ENCODE measurements at regions not wholly inside any gene's neighbourhood (a gene's known extent, or its start where the extent isn't known, plus 50 kb on each side); places are given as distances from the start of the nearest gene placed in this dataset.
"Not testable (repeated sequence)": the region's sequence is repeated elsewhere in the genome, so short reads cannot be mapped to it uniquely, and the experiment has no call there.

GRCh38 chr7:65216469-65216868 lies 157.2 kb upstream of the ZNF92 start:
- Histone ChIP-seq H3K4me1 (ENCODE audit: insufficient read depth, low read length, severe bottlenecking) (peaks cover 7% of the 10 kb centered on the region), H2AFZ (ENCODE audit: low read length) (no peak overlapping the region), H3K4me3 (ENCODE audit: low read depth, low read length, poor library complexity, severe bottlenecking) (no peak overlapping the region), H3K4me2 (ENCODE audit: low read length) (peak overlapping the region; percentile 52; the same call in 1 of the 2 replicates), H3K27ac (ENCODE audit: low read depth, low read length, poor library complexity, severe bottlenecking) (no peak overlapping the region), H4K20me1 (ENCODE audit: insufficient read depth, low read length) (no peaks in the 10 kb centered on the region), H3F3A (ENCODE audit: insufficient read depth, low read length) (no peaks in the 10 kb centered on the region), H3K79me2 (ENCODE audit: insufficient read depth, low read length) (no peaks in the 10 kb centered on the region), H3K9me3 (ENCODE audit: low read length) (no peaks in the 10 kb centered on the region), H3K9ac (ENCODE audit: low read length) (no peak overlapping the region), H3K27me3 (ENCODE audit: insufficient read depth, low read length) (no peaks in the 10 kb centered on the region), H3K36me3 (ENCODE audit: insufficient read depth, low read length) (no peaks in the 10 kb centered on the region), H3K9me2 (ENCODE audit: low read depth, low read length) (no peaks in the 10 kb centered on the region)
- TF ChIP-seq EZH2 (IDR thresholded peaks at IDR 0.05; ENCODE audit: borderline replicate concordance, low read length) (no peak), CTCF (IDR thresholded peaks at IDR 0.05; ENCODE audit: low read length) (peak; percentile 90)

GRCh38 chr7:65213260-65213659 lies 160.4 kb upstream of the ZNF92 start:
- not testable (repeated sequence) for H4K20me1 ChIP-seq (ENCODE audit: insufficient read depth, low read length); H3K9ac ChIP-seq (ENCODE audit: low read length); H3K9me2 ChIP-seq (ENCODE audit: low read depth, low read length); H3K4me2 ChIP-seq (ENCODE audit: low read length); H3K27me3 ChIP-seq (ENCODE audit: insufficient read depth, low read length); H3K36me3 ChIP-seq (ENCODE audit: insufficient read depth, low read length); H3K79me2 ChIP-seq (ENCODE audit: insufficient read depth, low read length); H2AFZ ChIP-seq (ENCODE audit: low read length); H3K9me3 ChIP-seq (ENCODE audit: low read length); H3F3A ChIP-seq (ENCODE audit: insufficient read depth, low read length); H3K27ac ChIP-seq (ENCODE audit: low read depth, low read length, poor library complexity, severe bottlenecking); H3K4me1 ChIP-seq (ENCODE audit: insufficient read depth, low read length, severe bottlenecking); H3K4me3 ChIP-seq (ENCODE audit: low read depth, low read length, poor library complexity, severe bottlenecking)

GRCh38 chr7:65199221-65199620 lies 174.4 kb upstream of the ZNF92 start:
- H3K9me3 ChIP-seq (ENCODE audit: low read length); H3K36me3 ChIP-seq (ENCODE audit: insufficient read depth, low read length); H3K27ac ChIP-seq (ENCODE audit: low read depth, low read length, poor library complexity, severe bottlenecking); H3K4me3 ChIP-seq (ENCODE audit: low read depth, low read length, poor library complexity, severe bottlenecking); H2AFZ ChIP-seq (ENCODE audit: low read length); H3K79me2 ChIP-seq (ENCODE audit: insufficient read depth, low read length); H3K27me3 ChIP-seq (ENCODE audit: insufficient read depth, low read length); H3K4me2 ChIP-seq (ENCODE audit: low read length); H4K20me1 ChIP-seq (ENCODE audit: insufficient read depth, low read length); H3K9me2 ChIP-seq (ENCODE audit: low read depth, low read length); H3K4me1 ChIP-seq (ENCODE audit: insufficient read depth, low read length, severe bottlenecking); H3K9ac ChIP-seq (ENCODE audit: low read length); H3F3A ChIP-seq (ENCODE audit: insufficient read depth, low read length): not testable (repeated sequence)

- H3K9me2 ChIP-seq (ENCODE audit: low read depth, low read length); H3F3A ChIP-seq (ENCODE audit: insufficient read depth, low read length); H3K27me3 ChIP-seq (ENCODE audit: insufficient read depth, low read length); H3K4me1 ChIP-seq (ENCODE audit: insufficient read depth, low read length, severe bottlenecking); H3K36me3 ChIP-seq (ENCODE audit: insufficient read depth, low read length); H3K9me3 ChIP-seq (ENCODE audit: low read length); H3K27ac ChIP-seq (ENCODE audit: low read depth, low read length, poor library complexity, severe bottlenecking); H3K9ac ChIP-seq (ENCODE audit: low read length); H2AFZ ChIP-seq (ENCODE audit: low read length); H3K4me3 ChIP-seq (ENCODE audit: low read depth, low read length, poor library complexity, severe bottlenecking); H3K79me2 ChIP-seq (ENCODE audit: insufficient read depth, low read length); H4K20me1 ChIP-seq (ENCODE audit: insufficient read depth, low read length); H3K4me2 ChIP-seq (ENCODE audit: low read length): not testable (repeated sequence)
Measured at GRCh38 chr7:65193334-65194058, 180.2 kb upstream of the ZNF92 start.

- H3K9ac ChIP-seq (ENCODE audit: low read length); H3F3A ChIP-seq (ENCODE audit: insufficient read depth, low read length); H3K79me2 ChIP-seq (ENCODE audit: insufficient read depth, low read length); H3K9me3 ChIP-seq (ENCODE audit: low read length); H3K36me3 ChIP-seq (ENCODE audit: insufficient read depth, low read length); H4K20me1 ChIP-seq (ENCODE audit: insufficient read depth, low read length); H3K4me2 ChIP-seq (ENCODE audit: low read length); H3K4me3 ChIP-seq (ENCODE audit: low read depth, low read length, poor library complexity, severe bottlenecking); H3K27me3 ChIP-seq (ENCODE audit: insufficient read depth, low read length); H3K9me2 ChIP-seq (ENCODE audit: low read depth, low read length); H3K4me1 ChIP-seq (ENCODE audit: insufficient read depth, low read length, severe bottlenecking); H2AFZ ChIP-seq (ENCODE audit: low read length); H3K27ac ChIP-seq (ENCODE audit: low read depth, low read length, poor library complexity, severe bottlenecking): not testable (repeated sequence)
Measured at GRCh38 chr7:65177041-65177440, 170.6 kb upstream of the ERV3-1 start.

GRCh38 chr7:65150105-65150504 lies 143.6 kb upstream of the ERV3-1 start:
- not testable (repeated sequence) for H3F3A ChIP-seq (ENCODE audit: insufficient read depth, low read length); H3K4me3 ChIP-seq (ENCODE audit: low read depth, low read length, poor library complexity, severe bottlenecking); H4K20me1 ChIP-seq (ENCODE audit: insufficient read depth, low read length); H3K4me1 ChIP-seq (ENCODE audit: insufficient read depth, low read length, severe bottlenecking); H3K4me2 ChIP-seq (ENCODE audit: low read length); H2AFZ ChIP-seq (ENCODE audit: low read length); H3K27ac ChIP-seq (ENCODE audit: low read depth, low read length, poor library complexity, severe bottlenecking); H3K9me2 ChIP-seq (ENCODE audit: low read depth, low read length); H3K79me2 ChIP-seq (ENCODE audit: insufficient read depth, low read length); H3K36me3 ChIP-seq (ENCODE audit: insufficient read depth, low read length); H3K9ac ChIP-seq (ENCODE audit: low read length); H3K9me3 ChIP-seq (ENCODE audit: low read length); H3K27me3 ChIP-seq (ENCODE audit: insufficient read depth, low read length)
